ENCODE measurements at regions not wholly inside any gene's neighbourhood (a gene's known extent, or its start where the extent isn't known, plus 50 kb on each side); places are given as distances from the start of the nearest gene placed in this dataset.

DNA sequence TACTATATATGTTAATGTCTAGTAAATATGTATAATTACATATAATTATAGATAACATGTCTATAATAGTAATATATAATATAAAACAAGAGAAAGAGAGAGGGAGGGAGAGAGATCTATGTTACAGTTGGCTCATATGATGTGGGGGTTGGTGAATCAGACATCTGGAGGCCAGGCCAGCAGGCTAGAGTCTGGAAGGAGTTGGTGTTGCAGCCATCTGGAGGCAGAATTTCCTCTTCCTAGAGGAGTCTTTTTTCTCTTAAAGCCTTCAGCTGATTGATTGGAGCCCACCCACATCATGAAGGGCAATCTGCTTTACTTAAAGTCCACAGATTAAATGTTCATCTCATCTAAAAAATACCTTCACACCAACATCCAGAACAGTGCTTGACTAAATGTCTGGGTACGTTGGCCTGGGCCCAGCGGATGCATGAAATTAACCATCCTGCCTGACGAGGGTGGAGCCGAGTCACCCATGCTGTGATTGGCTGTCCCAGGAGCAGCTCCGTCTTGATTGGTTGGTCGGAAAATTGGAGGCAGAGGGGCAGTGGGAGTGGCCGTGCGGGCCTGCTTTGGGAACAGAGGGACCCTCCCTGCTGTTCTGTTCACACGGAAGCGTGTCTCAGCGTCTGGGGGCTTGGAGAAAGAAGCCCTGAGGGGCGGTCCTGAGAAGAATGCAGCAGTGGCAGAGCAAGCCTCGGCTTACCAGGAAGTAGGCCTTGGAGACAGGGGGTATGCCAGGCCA, 392.4 kb downstream of the QKI start:
- Histone ChIP-seq H4K20me1 (ENCODE audit: insufficient read depth, poor library complexity, severe bottlenecking) (no peaks in the 10 kb centered on the region), H3K36me3 (replicated peaks; ENCODE audit: insufficient read depth, low read depth) (no peaks in the 10 kb centered on the region), H3K4me3 (no peak overlapping the region), H3K4me1 (ENCODE audit: insufficient read depth) (no peaks in the 10 kb centered on the region), H3K9me3 (ENCODE audit: low read depth) (no peaks in the 10 kb centered on the region), H3K27me3 (no peaks in the 10 kb centered on the region), H3K27ac (no peak overlapping the region), H3K79me2 (no peaks in the 10 kb centered on the region), H2AFZ (no peak overlapping the region), H3K9me2 (replicated peaks; ENCODE audit: insufficient read depth) (no peaks in the 10 kb centered on the region), H3K4me2 (no peak overlapping the region)
- TF ChIP-seq EZH2phosphoT487 (IDR thresholded peaks at IDR 0.05; ENCODE audit: low read depth, severe bottlenecking, unreplicated experiment): no peak
- TF ChIP-seq, protein P1, sequence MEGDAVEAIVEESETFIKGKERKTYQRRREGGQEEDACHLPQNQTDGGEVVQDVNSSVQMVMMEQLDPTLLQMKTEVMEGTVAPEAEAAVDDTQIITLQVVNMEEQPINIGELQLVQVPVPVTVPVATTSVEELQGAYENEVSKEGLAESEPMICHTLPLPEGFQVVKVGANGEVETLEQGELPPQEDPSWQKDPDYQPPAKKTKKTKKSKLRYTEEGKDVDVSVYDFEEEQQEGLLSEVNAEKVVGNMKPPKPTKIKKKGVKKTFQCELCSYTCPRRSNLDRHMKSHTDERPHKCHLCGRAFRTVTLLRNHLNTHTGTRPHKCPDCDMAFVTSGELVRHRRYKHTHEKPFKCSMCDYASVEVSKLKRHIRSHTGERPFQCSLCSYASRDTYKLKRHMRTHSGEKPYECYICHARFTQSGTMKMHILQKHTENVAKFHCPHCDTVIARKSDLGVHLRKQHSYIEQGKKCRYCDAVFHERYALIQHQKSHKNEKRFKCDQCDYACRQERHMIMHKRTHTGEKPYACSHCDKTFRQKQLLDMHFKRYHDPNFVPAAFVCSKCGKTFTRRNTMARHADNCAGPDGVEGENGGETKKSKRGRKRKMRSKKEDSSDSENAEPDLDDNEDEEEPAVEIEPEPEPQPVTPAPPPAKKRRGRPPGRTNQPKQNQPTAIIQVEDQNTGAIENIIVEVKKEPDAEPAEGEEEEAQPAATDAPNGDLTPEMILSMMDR (IDR thresholded peaks at IDR 0.05; ENCODE audit: poor library complexity): no peak
- TF ChIP-seq EZH2 (IDR thresholded peaks at IDR 0.05; ENCODE audit: borderline replicate concordance): no peak
- DNase-seq (ENCODE audit: low spot score): no peak
- 94% methylated on average over 13 of the region's 13 CpGs for WGBS (ENCODE audit: low lambda C conversion rate, missing lambda C conversion rate)

DNA sequence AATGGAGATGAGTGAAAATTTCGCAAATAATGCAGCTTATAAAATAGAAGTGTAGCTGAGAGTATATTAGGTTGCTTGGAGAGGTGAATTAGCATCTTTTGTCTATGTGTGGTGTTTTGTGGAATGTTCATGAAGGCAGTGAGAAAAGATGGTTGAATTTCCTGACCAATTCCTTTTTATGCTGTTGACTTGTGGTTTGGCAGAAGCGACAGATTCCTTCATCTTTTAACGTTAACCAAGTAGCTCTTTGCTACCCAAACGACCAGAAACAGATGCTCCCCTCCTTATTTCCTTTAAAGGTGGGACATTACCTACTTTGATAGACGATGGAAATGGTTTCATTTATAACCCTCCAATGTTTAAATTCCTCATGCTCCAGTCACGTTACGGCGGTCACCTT, 390.5 kb downstream of the QKI start:
- Histone ChIP-seq H3K79me2 (no peaks in the 10 kb centered on the region), H3K4me1 (ENCODE audit: insufficient read depth) (no peaks in the 10 kb centered on the region), H3K9me3 (ENCODE audit: low read depth) (no peaks in the 10 kb centered on the region), H3K4me2 (no peak overlapping the region), H3K27me3 (no peaks in the 10 kb centered on the region), H3K9me2 (replicated peaks; ENCODE audit: insufficient read depth) (no peaks in the 10 kb centered on the region), H4K20me1 (ENCODE audit: insufficient read depth, poor library complexity, severe bottlenecking) (no peaks in the 10 kb centered on the region), H3K27ac (no peak overlapping the region), H3K36me3 (replicated peaks; ENCODE audit: insufficient read depth, low read depth) (no peaks in the 10 kb centered on the region), H3K4me3 (no peak overlapping the region), H2AFZ (no peak overlapping the region)
- 85% methylated on average over 8 of the region's 8 CpGs for WGBS (ENCODE audit: low lambda C conversion rate, missing lambda C conversion rate)
- TF ChIP-seq EZH2phosphoT487 (IDR thresholded peaks at IDR 0.05; ENCODE audit: low read depth, severe bottlenecking, unreplicated experiment) (no peak), EZH2 (IDR thresholded peaks at IDR 0.05; ENCODE audit: borderline replicate concordance) (no peak)
- TF ChIP-seq, protein P1 (IDR thresholded peaks at IDR 0.05; ENCODE audit: poor library complexity): no peak
- no peak for DNase-seq (ENCODE audit: low spot score)

DNA sequence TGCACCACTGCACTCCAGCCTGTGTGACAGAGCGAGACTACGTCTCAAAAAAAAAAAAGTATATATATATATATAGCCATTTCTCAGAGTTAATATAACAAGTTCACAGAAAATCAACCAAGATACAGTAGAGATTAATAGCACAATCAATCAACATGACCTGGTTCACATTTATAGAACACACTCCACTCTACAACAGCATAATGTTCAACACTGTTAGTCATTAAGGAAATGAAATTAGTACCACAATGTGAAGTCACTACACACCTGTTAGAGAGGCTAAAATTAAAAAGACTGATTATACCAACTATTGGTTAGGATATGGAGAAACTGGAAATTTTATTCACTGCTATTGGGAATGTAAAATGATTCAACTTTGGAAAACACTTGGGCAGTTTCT, 387.7 kb downstream of the QKI start:
- H3K79me2 ChIP-seq: no peaks in the 10 kb centered on the region
- no peaks in the 10 kb centered on the region for H3K27me3 ChIP-seq
- WGBS (ENCODE audit: low lambda C conversion rate, missing lambda C conversion rate): 100% methylated on average over 2 of the region's 2 CpGs
- H3K27ac ChIP-seq: no peak overlapping the region
- no peak for DNase-seq (ENCODE audit: low spot score)
- H3K9me3 ChIP-seq (ENCODE audit: low read depth): no peaks in the 10 kb centered on the region
- no peaks in the 10 kb centered on the region for H3K36me3 ChIP-seq (replicated peaks; ENCODE audit: insufficient read depth, low read depth)
- no peaks in the 10 kb centered on the region for H4K20me1 ChIP-seq (ENCODE audit: insufficient read depth, poor library complexity, severe bottlenecking)
- TF ChIP-seq, protein P1 (IDR thresholded peaks at IDR 0.05; ENCODE audit: poor library complexity): no peak
- TF ChIP-seq EZH2 (IDR thresholded peaks at IDR 0.05; ENCODE audit: borderline replicate concordance) (no peak), EZH2phosphoT487 (IDR thresholded peaks at IDR 0.05; ENCODE audit: low read depth, severe bottlenecking, unreplicated experiment) (no peak)
- H3K4me2 ChIP-seq: no peak overlapping the region
- H2AFZ ChIP-seq: no peak overlapping the region
- no peak overlapping the region for H3K4me3 ChIP-seq
- no peaks in the 10 kb centered on the region for H3K4me1 ChIP-seq (ENCODE audit: insufficient read depth)
- H3K9me2 ChIP-seq (replicated peaks; ENCODE audit: insufficient read depth): no peaks in the 10 kb centered on the region
